Liver (tissue), 7 donors: ENCODE measurements at regions not wholly inside any gene's neighbourhood (a gene's known extent, or its start where the extent isn't known, plus 50 kb on each side); places are given as distances from the start of the nearest gene placed in this dataset.

Source experiments
- DNase-seq: peaks from one replicate; pipeline ENCODE4 v3.0.0-alpha.2; 2017; ENCODE audit warnings: low spot score
- H3K27ac ChIP-seq, 2 donors: one replicate each; pipeline ENCODE4 v1.7.0; 2013; ENCODE audit warnings: inconsistent platforms in 2 of 2, low read length in 2 of 2, control low read depth in 1 of 2, low read depth in 1 of 2, mild to moderate bottlenecking in 1 of 2
- H3K27me3 ChIP-seq, 4 donors: one replicate each; pipeline versions ENCODE4 v1.6.1 to v1.7.0; 2013; ENCODE audit warnings: low read length in 3 of 4, inconsistent platforms in 1 of 4, mild to moderate bottlenecking in 1 of 4, moderate library complexity in 1 of 4; ENCODE audit not compliant: control insufficient read depth in 4 of 4, insufficient read depth in 4 of 4
- H3K36me3 ChIP-seq, 4 donors: one replicate each; pipeline versions ENCODE4 v1.6.1 to v1.7.0; 2013; ENCODE audit warnings: low read length in 3 of 4, mild to moderate bottlenecking in 3 of 4, low read depth in 1 of 4, moderate library complexity in 1 of 4; ENCODE audit not compliant: control insufficient read depth in 4 of 4, insufficient read depth in 3 of 4
- H3K4me1 ChIP-seq, 4 donors: one replicate each; pipeline versions ENCODE4 v1.6.1 to v1.7.0; 2013; ENCODE audit warnings: low read length in 3 of 4, mild to moderate bottlenecking in 3 of 4, moderate library complexity in 1 of 4; ENCODE audit not compliant: control insufficient read depth in 4 of 4, insufficient read depth in 4 of 4
- H3K4me3 ChIP-seq, 3 donors: one replicate each; pipeline versions ENCODE4 v1.6.1 to v1.7.0; 2013; ENCODE audit warnings: low read length in 3 of 3, control low read depth in 1 of 3, low read depth in 1 of 3, mild to moderate bottlenecking in 1 of 3
- H3K9ac ChIP-seq, 2 donors: one replicate each; pipeline ENCODE4 v1.7.0; 2013; ENCODE audit warnings: low read length in 2 of 2, mild to moderate bottlenecking in 2 of 2, moderate library complexity in 2 of 2, control low read depth in 1 of 2, low read depth in 1 of 2
- H3K9me3 ChIP-seq, 4 donors: one replicate each; pipeline versions ENCODE4 v1.6.1 to v1.7.0; 2013; ENCODE audit warnings: low read length in 3 of 4; ENCODE audit not compliant: control insufficient read depth in 4 of 4
- EGR1 ChIP-seq, 2 donors: IDR thresholded peaks; 2 replicates each; pipeline ENCODE4 v1.6.1; 2016 to 2018; ENCODE audit warnings: antibody characterized with exemption in 2 of 2, low read depth in 2 of 2
- FOXA1 ChIP-seq: IDR thresholded peaks from 2 replicates; pipeline ENCODE4 v1.6.1; 2016; ENCODE audit warnings: antibody characterized with exemption
- FOXA2 ChIP-seq: IDR thresholded peaks from 2 replicates; pipeline ENCODE4 v1.6.1; 2016; ENCODE audit warnings: antibody characterized with exemption
- GABPA ChIP-seq, 2 donors: IDR thresholded peaks in 1 of 2; conservative IDR thresholded peaks in 1 of 2; 2 replicates each; pipeline ENCODE4 v1.6.1; 2016; ENCODE audit warnings: antibody characterized with exemption in 2 of 2, mild to moderate bottlenecking in 1 of 2, moderate library complexity in 1 of 2
- HNF4A ChIP-seq, 2 donors: conservative IDR thresholded peaks; 2 replicates each; pipeline ENCODE4 v1.6.1; 2016; ENCODE audit warnings: antibody characterized with exemption in 2 of 2, mild to moderate bottlenecking in 2 of 2
- HNF4G ChIP-seq: IDR thresholded peaks from 2 replicates; pipeline ENCODE4 v1.6.1; 2016; ENCODE audit warnings: antibody characterized with exemption
- JUND ChIP-seq, 2 donors: IDR thresholded peaks; 2 replicates each; pipeline ENCODE4 v1.6.1; 2016; ENCODE audit warnings: antibody characterized with exemption in 2 of 2
- MAX ChIP-seq: IDR thresholded peaks from 2 replicates; pipeline ENCODE4 v1.6.1; 2016; ENCODE audit warnings: antibody characterized with exemption
- NR2F2 ChIP-seq: IDR thresholded peaks from 2 replicates; pipeline ENCODE4 v1.6.1; 2016; ENCODE audit warnings: antibody characterized with exemption
- RAD21 ChIP-seq, 2 donors: IDR thresholded peaks; 2 replicates each; pipeline ENCODE4 v1.6.1; 2016; ENCODE audit warnings: antibody characterized with exemption in 2 of 2, mild to moderate bottlenecking in 2 of 2
- REST ChIP-seq: IDR thresholded peaks from 2 replicates; pipeline ENCODE4 v1.6.1; 2016; ENCODE audit warnings: antibody characterized with exemption, mild to moderate bottlenecking
- RXRA ChIP-seq, 2 donors: IDR thresholded peaks; 2 replicates each; pipeline ENCODE4 v1.6.1; 2017 to 2018; ENCODE audit warnings: antibody characterized with exemption in 2 of 2, mild to moderate bottlenecking in 1 of 2
- TAF1 ChIP-seq: conservative IDR thresholded peaks from 2 replicates; pipeline ENCODE4 v1.6.1; 2016; ENCODE audit warnings: antibody characterized with exemption, mild to moderate bottlenecking
- YY1 ChIP-seq: IDR thresholded peaks from 2 replicates; pipeline ENCODE4 v1.6.1; 2016; ENCODE audit warnings: antibody characterized with exemption, mild to moderate bottlenecking
- ZBTB33 ChIP-seq: IDR thresholded peaks from 2 replicates; pipeline ENCODE4 v1.6.1; 2016; ENCODE audit warnings: antibody characterized with exemption
- WGBS: extraction: QIAGEN DNeasy Blood & Tissue Kit; methylation state at CpG from one replicate; pipeline ENCODE4 v1.1.7; 2013; 5-methylcytosine and 5-hydroxymethylcytosine counted together
- donor health status: healthy.
- donor health status: healthy.
- donor health status: healthy.
- donor health status: healthy.

GRCh38 chr9:31950756-31951155, 433.7 kb upstream of the ACO1 start:
- 61% methylated on average over 1 of the region's 1 CpG for WGBS
- no peaks in the 10 kb centered on the region for H3K9me3 ChIP-seq
- H3K27me3 ChIP-seq = no peaks in the 10 kb centered on the region
- no peak overlapping the region for H3K27ac ChIP-seq
- no peak overlapping the region for H3K4me3 ChIP-seq
- H3K9ac ChIP-seq = no peak overlapping the region
- no peaks in the 10 kb centered on the region for H3K36me3 ChIP-seq
- no peak for TF ChIP-seq RXRA (IDR thresholded peaks at IDR 0.05)
- TF ChIP-seq HNF4G = no peak
- TF ChIP-seq FOXA2 = no peak
- no peak for TF ChIP-seq REST
- TF ChIP-seq MAX = no peak
- TF ChIP-seq YY1 = no peak
- TF ChIP-seq FOXA1 = no peak
- no peak for TF ChIP-seq RAD21 (IDR thresholded peaks at IDR 0.05)
- no peak for TF ChIP-seq TAF1
- TF ChIP-seq JUND (IDR thresholded peaks at IDR 0.05) = no peak
- TF ChIP-seq EGR1 (IDR thresholded peaks at IDR 0.05; ENCODE audit: low read depth in 2 of 2) = no peak
- no peak for TF ChIP-seq GABPA (IDR thresholded peaks at IDR 0.05 in 1 of 2, conservative IDR thresholded peaks at IDR 0.05 in 1 of 2)
- no peak for TF ChIP-seq ZBTB33
- TF ChIP-seq HNF4A (conservative IDR thresholded peaks at IDR 0.05) = no peak
- DNase-seq = no peak
- no peaks in the 10 kb centered on the region for H3K4me1 ChIP-seq

- no peaks in the 10 kb centered on the region for H3K27me3 ChIP-seq
- no peaks in the 10 kb centered on the region for H3K4me1 ChIP-seq
- no peak for TF ChIP-seq GABPA (IDR thresholded peaks at IDR 0.05 in 1 of 2, conservative IDR thresholded peaks at IDR 0.05 in 1 of 2)
- H3K9me3 ChIP-seq = peaks cover 0 to 19% (median 7%) of the 10 kb centered on the region in 4 donors
- no peak overlapping the region for H3K9ac ChIP-seq
- no peak overlapping the region for H3K4me3 ChIP-seq
- H3K36me3 ChIP-seq = no peaks in the 10 kb centered on the region
- DNase-seq = no peak
- WGBS = 38% methylated on average over 1 of the region's 1 CpG
- no peak overlapping the region for H3K27ac ChIP-seq
These were observed 425.9 kb upstream of the ACO1 start for GRCh38 chr9:31958572-31958971.

GRCh38 chr9:31969552-31969951, 414.9 kb upstream of the ACO1 start:
- H3K27me3 ChIP-seq = no peaks in the 10 kb centered on the region
- no peak overlapping the region for H3K9ac ChIP-seq
- TF ChIP-seq FOXA1 (no peak), GABPA (IDR thresholded peaks at IDR 0.05 in 1 of 2, conservative IDR thresholded peaks at IDR 0.05 in 1 of 2) (no peak), ZBTB33 (no peak), NR2F2 (no peak)
- H3K27ac ChIP-seq = no peak overlapping the region
- no peak for DNase-seq
- H3K4me3 ChIP-seq = no peak overlapping the region
- H3K4me1 ChIP-seq = no peaks in the 10 kb centered on the region
- peaks cover 0 to 2% (median 0%) of the 10 kb centered on the region in 4 donors for H3K9me3 ChIP-seq
- 61% methylated on average over 2 of the region's 2 CpGs for WGBS
- H3K36me3 ChIP-seq = no peaks in the 10 kb centered on the region
